HepG2 (cell line): ENCODE measurements at regions not wholly inside any gene's neighbourhood (a gene's known extent, or its start where the extent isn't known, plus 50 kb on each side); places are given as distances from the start of the nearest gene placed in this dataset.

Experiments used
- AHDC1 ChIP-seq: sonication (generic); formaldehyde crosslinking; IDR thresholded peaks from 2 replicates; pipeline ENCODE4 v1.5.1; 2020; ENCODE audit warnings: mild to moderate bottlenecking, missing genetic modification reagents, borderline replicate concordance
- CTCF ChIP-seq: sonication (generic); formaldehyde crosslinking; IDR thresholded peaks from 2 replicates; pipeline ENCODE4 v1.5.0; 2020; ENCODE audit warnings: mild to moderate bottlenecking, missing genetic modification reagents, moderate library complexity
- EZH2 ChIP-seq: conservative IDR thresholded peaks from 2 replicates; pipeline ENCODE4 v1.6.1; 2012; ENCODE audit warnings: mild to moderate bottlenecking, low read depth, low read length, moderate library complexity
- KDM4B ChIP-seq: sonication (generic); formaldehyde crosslinking; IDR thresholded peaks from 2 replicates; pipeline ENCODE4 v1.4.0; 2020; ENCODE audit warnings: missing genetic modification reagents
- NFRKB ChIP-seq: fragments of 450-650 bp; IDR thresholded peaks from 2 replicates; pipeline ENCODE4 v1.6.1; 2017
- RARA ChIP-seq: IDR thresholded peaks from 2 replicates; pipeline ENCODE4 v1.6.1; 2016; ENCODE audit warnings: missing genetic modification reagents, missing compliant biosample characterization
- TFE3 ChIP-seq: IDR thresholded peaks from 2 replicates; pipeline ENCODE4 v1.6.1; 2016
- TRIM24 ChIP-seq: sonication (generic); formaldehyde crosslinking; IDR thresholded peaks from 2 replicates; pipeline ENCODE4 v1.8.0; 2022; ENCODE audit warnings: mild to moderate bottlenecking, missing genetic modification reagents
- U2AF1 ChIP-seq: fragments of 200-400 bp; formaldehyde crosslinking; optimal IDR thresholded peaks from 2 replicates; pipeline ENCODE3; 2017; ENCODE audit warnings: mild to moderate bottlenecking, low read depth, low read length
- ZBTB21 ChIP-seq: sonication (generic); formaldehyde crosslinking; IDR thresholded peaks from 2 replicates; pipeline ENCODE4 v1.4.0; 2020; ENCODE audit warnings: missing genetic modification reagents
- ZNF414 ChIP-seq: sonication (generic); formaldehyde crosslinking; IDR thresholded peaks from 2 replicates; pipeline ENCODE4 v1.5.0; 2020; ENCODE audit warnings: missing genetic modification reagents

GRCh38 chr2:60159519-60159918, 393.9 kb downstream of the BCL11A start:
- TF ChIP-seq ZNF414 (CRISPR knock-in tag), result no peak
- no peak for TF ChIP-seq CTCF (CRISPR knock-in tag)
- no peak for TF ChIP-seq TFE3 (CRISPR knock-in tag)
- no peak for TF ChIP-seq RARA (CRISPR knock-in tag)
- no peak for TF ChIP-seq EZH2
- TF ChIP-seq AHDC1 (CRISPR knock-in tag), result no peak
- TF ChIP-seq NFRKB, result no peak
- TF ChIP-seq ZBTB21 (CRISPR knock-in tag), result no peak
- no peak for TF ChIP-seq TRIM24 (CRISPR knock-in tag)
- no peak for TF ChIP-seq U2AF1
- TF ChIP-seq KDM4B, result no peak
